DND-41 (cell line): ENCODE measurements at regions not wholly inside any gene's neighbourhood (a gene's known extent, or its start where the extent isn't known, plus 50 kb on each side); places are given as distances from the start of the nearest gene placed in this dataset.

Experiments
- ATAC-seq: fragments of 200-7000 bp; cut with Tn5 transposase; 3 replicates; pipeline ENCODE4 v1.9.1; 2021; ENCODE audit warnings: low read depth; ENCODE audit not compliant: insufficient read depth
- DNase-seq: peaks from one replicate; pipeline ENCODE4 v3.0.0-alpha.2; 2020
- H2AFZ ChIP-seq: 2 replicates; pipeline ENCODE4 v1.6.0; 2012; ENCODE audit warnings: low read depth, low read length
- H3K27ac ChIP-seq: 2 replicates; pipeline ENCODE4 v1.5.1; 2012; ENCODE audit warnings: low read length, inconsistent platforms
- H3K27me3 ChIP-seq: fragments of 200-600 bp; sonication (generic); 2 replicates; pipeline ENCODE4 v1.6.0; 2012; ENCODE audit warnings: low read length, mild to moderate bottlenecking, inconsistent platforms; ENCODE audit not compliant: insufficient read depth, poor library complexity
- H3K36me3 ChIP-seq: 2 replicates; pipeline ENCODE4 v1.5.1; 2012; ENCODE audit warnings: low read length, inconsistent platforms; ENCODE audit not compliant: insufficient read depth
- H3K4me1 ChIP-seq: 2 replicates; pipeline ENCODE4 v1.5.1; 2012; ENCODE audit warnings: mild to moderate bottlenecking, low read length; ENCODE audit not compliant: insufficient read depth
- H3K4me2 ChIP-seq: 2 replicates; pipeline ENCODE4 v1.6.0; 2012; ENCODE audit warnings: mild to moderate bottlenecking, moderate library complexity, low read length, inconsistent platforms; ENCODE audit not compliant: insufficient read depth
- H3K4me3 ChIP-seq, 2 experiments: fragments of 200-600 bp in 1 of 2; shearing (Covaris generic) in 1 of 2; 2 replicates each; pipeline ENCODE4 v1.5.1; 2012 to 2016; ENCODE audit warnings: inconsistent platforms in 2 of 2, low read length in 2 of 2, mild to moderate bottlenecking in 2 of 2, low read depth in 1 of 2, moderate library complexity in 1 of 2
- H3K79me2 ChIP-seq: 2 replicates; pipeline ENCODE4 v1.6.0; 2012; ENCODE audit warnings: low read length, inconsistent platforms; ENCODE audit not compliant: insufficient read depth
- H3K9ac ChIP-seq: 2 replicates; pipeline ENCODE4 v1.6.0; 2012; ENCODE audit warnings: low read depth, mild to moderate bottlenecking, inconsistent platforms, low read length, moderate library complexity
- H3K9me3 ChIP-seq: 2 replicates; pipeline ENCODE4 v1.5.1; 2012; ENCODE audit warnings: low read length, moderate library complexity, mild to moderate bottlenecking, inconsistent platforms; ENCODE audit not compliant: insufficient read depth, severe bottlenecking
- H4K20me1 ChIP-seq: 2 replicates; pipeline ENCODE4 v1.6.0; 2012; ENCODE audit warnings: low read length; ENCODE audit not compliant: insufficient read depth
- CTCF ChIP-seq: IDR thresholded peaks from 2 replicates; pipeline ENCODE4 v1.5.1; 2012; ENCODE audit warnings: borderline replicate concordance, low read length, moderate library complexity, mild to moderate bottlenecking; ENCODE audit not compliant: poor library complexity, severe bottlenecking; ENCODE audit errors: extremely low read depth
- EZH2 ChIP-seq: IDR thresholded peaks from 3 replicates; pipeline ENCODE4 v1.6.1; 2012; ENCODE audit warnings: borderline replicate concordance, low read depth, mild to moderate bottlenecking, moderate library complexity, low read length, inconsistent platforms; ENCODE audit not compliant: severe bottlenecking

DNA sequence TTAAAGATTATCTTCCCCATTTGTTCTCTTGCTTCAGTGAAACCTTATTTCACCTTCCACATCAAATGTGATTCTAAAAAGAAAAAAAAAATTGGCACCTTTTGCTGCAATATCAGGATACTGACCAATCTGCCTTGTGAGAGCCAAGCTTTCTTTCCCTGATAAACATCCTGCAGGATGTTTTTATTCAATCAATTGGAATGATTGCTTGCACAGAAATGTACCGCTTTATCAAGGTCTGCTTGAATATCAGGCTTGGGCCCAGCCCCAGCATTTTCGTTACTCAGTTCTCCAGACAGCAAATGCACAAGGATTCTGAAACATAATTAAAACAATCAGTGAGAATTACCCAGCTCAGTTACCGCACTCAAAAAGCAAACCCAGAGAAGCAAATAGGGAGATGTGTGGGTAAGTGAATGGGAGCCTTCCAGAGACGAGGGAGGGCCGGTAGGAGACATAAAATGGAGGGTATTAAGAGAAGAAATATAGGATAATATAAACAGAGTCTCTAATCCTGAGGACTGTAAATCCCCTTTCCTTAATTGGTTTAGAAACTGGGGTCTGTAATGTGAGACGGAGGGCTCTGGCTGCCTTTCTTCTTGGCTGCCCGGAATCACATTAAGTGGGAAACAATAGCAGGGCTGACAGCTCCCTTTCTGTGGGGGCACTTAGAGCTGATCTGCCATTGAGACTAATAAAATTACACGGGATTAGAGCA lies 291.8 kb downstream of the ICOS start:
- TF ChIP-seq EZH2 (no peak), CTCF (no peak)
- no peaks in the 10 kb centered on the region for H3K9me3 ChIP-seq
- no peak overlapping the region for H3K4me3 ChIP-seq
- H4K20me1 ChIP-seq, result no peaks in the 10 kb centered on the region
- ATAC-seq (no peak), DNase-seq (no peak)
- H3K27ac ChIP-seq, result no peak overlapping the region
- H2AFZ ChIP-seq, result no peak overlapping the region
- no peak overlapping the region for H3K4me2 ChIP-seq
- no peak overlapping the region for H3K9ac ChIP-seq
- no peaks in the 10 kb centered on the region for H3K36me3 ChIP-seq
- H3K27me3 ChIP-seq, result peaks cover 33% of the 10 kb centered on the region
- no peaks in the 10 kb centered on the region for H3K79me2 ChIP-seq
- no peaks in the 10 kb centered on the region for H3K4me1 ChIP-seq

DNA sequence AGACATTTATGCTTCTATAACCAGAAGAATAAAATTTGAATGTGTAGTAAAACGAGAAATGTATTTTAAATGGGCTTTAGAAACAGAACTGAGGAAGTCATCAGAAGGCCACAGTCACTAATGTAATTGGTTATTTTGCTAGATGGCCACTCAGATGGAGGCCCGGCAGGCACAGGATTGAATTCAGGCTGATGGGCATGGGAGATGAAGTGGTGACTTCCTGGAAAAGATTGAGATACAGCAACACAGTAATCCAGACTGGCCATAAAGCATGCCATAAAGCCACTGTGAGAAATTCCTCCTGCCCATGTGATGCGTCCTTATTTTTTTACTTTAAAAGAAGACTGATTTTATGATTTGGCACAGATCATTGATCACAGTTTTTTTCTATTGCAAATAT lies 297.7 kb downstream of the ICOS start:
- no peak overlapping the region for H3K27ac ChIP-seq
- ATAC-seq (no peak), DNase-seq (no peak)
- no peak overlapping the region for H3K4me2 ChIP-seq
- H3K4me1 ChIP-seq, result no peaks in the 10 kb centered on the region
- H3K27me3 ChIP-seq, result peaks cover 10% of the 10 kb centered on the region
- H2AFZ ChIP-seq, result no peak overlapping the region
- TF ChIP-seq EZH2 (no peak), CTCF (no peak)
- H3K4me3 ChIP-seq, result no peak overlapping the region
- H3K79me2 ChIP-seq, result no peaks in the 10 kb centered on the region
- no peak overlapping the region for H3K9ac ChIP-seq
- H3K36me3 ChIP-seq, result no peaks in the 10 kb centered on the region
- no peaks in the 10 kb centered on the region for H4K20me1 ChIP-seq
- no peaks in the 10 kb centered on the region for H3K9me3 ChIP-seq

GRCh38 chr2:204234879-204235278 lies 298.3 kb downstream of the ICOS start:
- no peaks in the 10 kb centered on the region for H3K36me3 ChIP-seq
- H3K27ac ChIP-seq, result no peak overlapping the region
- H2AFZ ChIP-seq, result no peak overlapping the region
- no peaks in the 10 kb centered on the region for H3K79me2 ChIP-seq
- no peak overlapping the region for H3K9ac ChIP-seq
- H3K27me3 ChIP-seq, result peaks cover 12% of the 10 kb centered on the region
- H3K4me3 ChIP-seq, result no peak overlapping the region
- no peaks in the 10 kb centered on the region for H4K20me1 ChIP-seq
- TF ChIP-seq EZH2 (no peak), CTCF (no peak)
- H3K4me2 ChIP-seq, result no peak overlapping the region
- H3K9me3 ChIP-seq, result no peaks in the 10 kb centered on the region
- DNase-seq, result no peak
- no peaks in the 10 kb centered on the region for H3K4me1 ChIP-seq
- ATAC-seq, result no peak

- Histone ChIP-seq H3K4me1 (no peaks in the 10 kb centered on the region), H3K27ac (no peak overlapping the region), H3K79me2 (no peaks in the 10 kb centered on the region), H3K9ac (no peak overlapping the region), H3K4me2 (no peak overlapping the region), H3K9me3 (no peaks in the 10 kb centered on the region), H3K27me3 (peaks cover 6% of the 10 kb centered on the region), H3K4me3 (no peak overlapping the region), H4K20me1 (no peaks in the 10 kb centered on the region), H2AFZ (no peak overlapping the region), H3K36me3 (no peaks in the 10 kb centered on the region)
- ATAC-seq, result no peak
- no peak for DNase-seq
- TF ChIP-seq EZH2 (no peak), CTCF (no peak)
Observed at GRCh38 chr2:204237416-204237815, 300.9 kb downstream of the ICOS start.
